ENCODE measurements at regions not wholly inside any gene's neighbourhood (a gene's known extent, or its start where the extent isn't known, plus 50 kb on each side); places are given as distances from the start of the nearest gene placed in this dataset.

DNA sequence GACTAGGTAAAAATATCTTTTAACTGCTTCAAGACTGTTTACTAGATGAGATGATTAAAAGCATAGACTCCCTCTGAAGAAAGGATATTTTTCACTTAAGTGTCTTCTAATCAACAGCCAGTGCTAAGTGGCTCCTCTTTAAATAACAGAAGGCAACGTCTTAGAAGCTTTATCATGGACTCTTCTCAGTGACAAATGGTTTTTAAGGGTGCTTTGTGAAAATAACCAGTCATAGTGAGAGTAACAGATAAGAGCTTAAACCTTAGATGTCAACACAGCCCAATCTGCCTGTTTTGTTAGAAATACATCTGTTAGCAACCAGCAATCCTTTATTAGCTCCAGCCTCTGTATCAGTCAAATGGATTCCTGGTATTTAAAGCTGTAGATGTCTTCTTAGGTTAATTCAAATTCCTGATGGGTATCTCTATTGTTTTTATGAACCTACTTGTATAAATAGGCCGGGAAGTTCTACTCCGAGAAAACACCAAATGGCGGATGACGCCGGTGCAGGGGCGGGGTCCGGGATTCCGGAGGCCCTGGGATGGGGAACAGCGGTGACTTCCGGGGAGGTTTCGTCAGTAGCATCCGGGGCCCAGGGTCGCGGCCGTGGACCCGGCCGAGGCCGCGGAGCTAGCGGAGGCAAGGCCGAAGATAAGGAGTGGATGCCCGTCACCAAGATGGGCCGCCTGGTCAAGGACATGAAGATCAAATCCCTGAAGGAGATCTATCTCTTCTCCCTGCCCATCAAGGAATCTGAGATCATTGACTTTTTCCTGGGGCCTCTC lies 285.4 kb downstream of the GPR37 start:
- no peak overlapping the region for H3K27ac ChIP-seq
- no peak for DNase-seq
- H3K4me1 ChIP-seq (ENCODE audit: insufficient read depth): no peaks in the 10 kb centered on the region
- TF ChIP-seq EZH2 (IDR thresholded peaks at IDR 0.05; ENCODE audit: insufficient read depth, poor library complexity, severe bottlenecking) (no peak), EZH2phosphoT487 (IDR thresholded peaks at IDR 0.05; ENCODE audit: insufficient read depth, low read depth) (no peak)
- 68 to 73% methylated on average over 23 to 24 of the region's 24 CpGs for WGBS, 2 experiments (ENCODE audit: low coverage in 1 of 2, low lambda C conversion rate in 2 of 2, missing lambda C conversion rate in 2 of 2)
- in situ Hi-C loops (cut with MboI): no loop called here
- H4K20me1 ChIP-seq (ENCODE audit: insufficient read depth): no peaks in the 10 kb centered on the region
- no peaks in the 10 kb centered on the region for H3K9me3 ChIP-seq (ENCODE audit: low read depth)
- H2AFZ ChIP-seq: no peak overlapping the region
- no peaks in the 10 kb centered on the region for H3K27me3 ChIP-seq (replicated peaks; ENCODE audit: insufficient read depth)
- no peak overlapping the region for H3K4me2 ChIP-seq (ENCODE audit: unreplicated experiment)
- H3F3A ChIP-seq (ENCODE audit: insufficient read depth): no peaks in the 10 kb centered on the region
- H3K9ac ChIP-seq: no peak overlapping the region
- H3K4me3 ChIP-seq: no peak overlapping the region
- no peaks in the 10 kb centered on the region for H3K9me2 ChIP-seq (ENCODE audit: insufficient read depth)
- H3K79me2 ChIP-seq (ENCODE audit: insufficient read depth): no peaks in the 10 kb centered on the region
- no peaks in the 10 kb centered on the region for H3K36me3 ChIP-seq (ENCODE audit: low read depth)

DNA sequence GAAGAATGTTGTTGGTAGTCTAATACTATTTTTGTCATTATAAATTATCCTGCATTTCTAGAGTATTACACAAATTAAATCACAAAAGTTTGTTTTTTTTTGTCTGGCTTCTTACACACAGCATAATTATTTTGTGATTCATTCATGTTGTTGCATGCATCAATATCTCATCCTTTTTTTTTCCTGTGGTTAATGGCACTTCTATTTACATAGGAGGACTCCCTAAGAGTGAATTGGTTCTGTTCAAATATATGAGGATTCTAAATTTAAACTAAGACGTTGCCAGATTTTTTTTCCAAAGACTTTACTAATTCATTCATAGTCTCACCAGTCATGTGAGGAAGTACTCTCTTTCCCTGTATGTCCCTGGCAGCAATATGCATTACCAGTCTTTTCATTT lies 303.3 kb downstream of the GPR37 start:
- no peak overlapping the region for H3K27ac ChIP-seq
- H3F3A ChIP-seq (ENCODE audit: insufficient read depth): no peaks in the 10 kb centered on the region
- H3K36me3 ChIP-seq (ENCODE audit: low read depth): no peaks in the 10 kb centered on the region
- TF ChIP-seq EZH2 (IDR thresholded peaks at IDR 0.05; ENCODE audit: insufficient read depth, poor library complexity, severe bottlenecking) (no peak), EZH2phosphoT487 (IDR thresholded peaks at IDR 0.05; ENCODE audit: insufficient read depth, low read depth) (no peak)
- no peak overlapping the region for H3K4me3 ChIP-seq
- H3K79me2 ChIP-seq (ENCODE audit: insufficient read depth): no peaks in the 10 kb centered on the region
- no peaks in the 10 kb centered on the region for H3K4me1 ChIP-seq (ENCODE audit: insufficient read depth)
- no peak overlapping the region for H3K4me2 ChIP-seq (ENCODE audit: unreplicated experiment)
- H3K27me3 ChIP-seq (replicated peaks; ENCODE audit: insufficient read depth): no peaks in the 10 kb centered on the region
- 0 to 14% methylated on average over 1 of the region's 1 CpG for WGBS, 2 experiments (ENCODE audit: low coverage in 1 of 2, low lambda C conversion rate in 2 of 2, missing lambda C conversion rate in 2 of 2)
- no peaks in the 10 kb centered on the region for H3K9me2 ChIP-seq (ENCODE audit: insufficient read depth)
- H2AFZ ChIP-seq: no peak overlapping the region
- H4K20me1 ChIP-seq (ENCODE audit: insufficient read depth): no peaks in the 10 kb centered on the region
- in situ Hi-C loops (cut with MboI): no loop called here
- peaks cover 2% of the 10 kb centered on the region for H3K9me3 ChIP-seq (ENCODE audit: low read depth)
- no peak overlapping the region for H3K9ac ChIP-seq
- DNase-seq: no peak

DNA sequence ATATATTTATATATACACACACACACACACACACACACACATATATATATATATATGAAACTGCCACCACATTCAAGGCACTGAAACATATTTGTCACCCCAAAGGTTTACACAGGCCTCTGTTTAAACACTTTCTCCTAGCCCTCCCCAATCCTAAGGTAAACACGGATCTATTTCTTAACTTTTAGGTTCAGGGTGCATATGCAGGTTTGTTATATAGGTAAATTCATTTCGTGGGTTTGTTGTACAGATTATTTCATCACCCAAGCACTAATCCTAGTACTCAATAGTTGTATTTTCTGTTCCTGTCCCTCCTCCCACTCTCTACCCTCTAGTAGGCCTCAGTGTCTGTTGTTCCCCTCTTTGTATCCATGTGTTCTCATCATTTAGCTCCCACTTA lies 305.0 kb downstream of the GPR37 start:
- Histone ChIP-seq H3K4me2 (ENCODE audit: unreplicated experiment) (no peak overlapping the region), H3K4me1 (ENCODE audit: insufficient read depth) (no peaks in the 10 kb centered on the region), H3K9me3 (ENCODE audit: low read depth) (peaks cover 2% of the 10 kb centered on the region), H3F3A (ENCODE audit: insufficient read depth) (no peaks in the 10 kb centered on the region), H4K20me1 (ENCODE audit: insufficient read depth) (no peaks in the 10 kb centered on the region), H3K27ac (no peak overlapping the region), H3K4me3 (no peak overlapping the region), H3K27me3 (replicated peaks; ENCODE audit: insufficient read depth) (no peaks in the 10 kb centered on the region), H3K9ac (no peak overlapping the region), H2AFZ (no peak overlapping the region), H3K9me2 (ENCODE audit: insufficient read depth) (no peaks in the 10 kb centered on the region), H3K36me3 (ENCODE audit: low read depth) (no peaks in the 10 kb centered on the region), H3K79me2 (ENCODE audit: insufficient read depth) (no peaks in the 10 kb centered on the region)
- 3 to 5% methylated on average over 2 of the region's 2 CpGs for WGBS, 2 experiments (ENCODE audit: low coverage in 1 of 2, low lambda C conversion rate in 2 of 2, missing lambda C conversion rate in 2 of 2)
- TF ChIP-seq EZH2phosphoT487 (IDR thresholded peaks at IDR 0.05; ENCODE audit: insufficient read depth, low read depth) (no peak), EZH2 (IDR thresholded peaks at IDR 0.05; ENCODE audit: insufficient read depth, poor library complexity, severe bottlenecking) (no peak)
- no peak for DNase-seq
- in situ Hi-C loops (cut with MboI): no loop called here

- H3K36me3 ChIP-seq (ENCODE audit: low read depth): no peaks in the 10 kb centered on the region
- no peak overlapping the region for H3K9ac ChIP-seq
- DNase-seq: no peak
- no peak overlapping the region for H3K27ac ChIP-seq
- H3K9me2 ChIP-seq (ENCODE audit: insufficient read depth): no peaks in the 10 kb centered on the region
- H3K9me3 ChIP-seq (ENCODE audit: low read depth): peaks cover 2% of the 10 kb centered on the region
- TF ChIP-seq EZH2 (IDR thresholded peaks at IDR 0.05; ENCODE audit: insufficient read depth, poor library complexity, severe bottlenecking) (no peak), EZH2phosphoT487 (IDR thresholded peaks at IDR 0.05; ENCODE audit: insufficient read depth, low read depth) (no peak)
- no peaks in the 10 kb centered on the region for H3K27me3 ChIP-seq (replicated peaks; ENCODE audit: insufficient read depth)
- no peaks in the 10 kb centered on the region for H3K4me1 ChIP-seq (ENCODE audit: insufficient read depth)
- H2AFZ ChIP-seq: no peak overlapping the region
- no peak overlapping the region for H3K4me3 ChIP-seq
- H4K20me1 ChIP-seq (ENCODE audit: insufficient read depth): no peaks in the 10 kb centered on the region
- 40 to 41% methylated on average over 1 of the region's 1 CpG for whole genome bisulfite sequencing, 2 experiments (ENCODE audit: low coverage in 1 of 2, low lambda C conversion rate in 2 of 2, missing lambda C conversion rate in 2 of 2)
- no peak overlapping the region for H3K4me2 ChIP-seq (ENCODE audit: unreplicated experiment)
- no peaks in the 10 kb centered on the region for H3F3A ChIP-seq (ENCODE audit: insufficient read depth)
- H3K79me2 ChIP-seq (ENCODE audit: insufficient read depth): no peaks in the 10 kb centered on the region
- in situ Hi-C loops (cut with MboI): no loop called here
These were observed 305.5 kb downstream of the GPR37 start for GRCh38 chr7:124460056-124460450.

Measured in GM23248 (cell line).